ENCODE measurements at regions not wholly inside any gene's neighbourhood (a gene's known extent, or its start where the extent isn't known, plus 50 kb on each side); places are given as distances from the start of the nearest gene placed in this dataset.

DNA sequence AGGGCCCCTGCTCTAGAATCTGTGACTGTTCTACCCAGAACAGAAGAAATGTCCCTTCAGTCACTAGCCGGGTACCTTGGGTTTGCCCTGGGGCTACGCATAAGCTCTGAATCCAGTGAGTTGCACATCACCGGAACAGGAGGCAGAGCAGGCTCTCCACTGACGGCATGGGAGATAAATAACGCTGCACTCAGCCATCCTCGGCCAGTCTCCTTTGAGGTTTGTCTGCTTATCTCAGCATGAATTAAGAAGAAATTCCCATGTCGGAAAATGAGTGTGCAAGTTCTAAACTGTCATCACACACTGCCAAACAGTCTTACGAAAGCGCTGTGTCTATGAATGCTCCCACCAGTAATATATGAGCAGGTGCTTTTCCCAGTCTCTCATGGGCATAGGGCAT is 90.8 kb downstream of the FAM50B start:
- no peak for DNase-seq
- Mint-ChIP-seq H3K9me3 (no peaks in the 10 kb centered on the region), H3K4me1 (no peaks in the 10 kb centered on the region), H3K4me3 (no peak overlapping the region), H3K27me3 (ENCODE audit: insufficient read depth) (peaks cover 3% of the 10 kb centered on the region), H3K27ac (no peak overlapping the region), H3K36me3 (ENCODE audit: low read depth) (no peaks in the 10 kb centered on the region)
- Histone ChIP-seq H3K9me3 (ENCODE audit: control insufficient read depth, low read length) (no peaks in the 10 kb centered on the region), H3K4me3 (ENCODE audit: low read length) (no peak overlapping the region), H3K4me1 (ENCODE audit: control insufficient read depth, insufficient read depth, low read length) (no peaks in the 10 kb centered on the region), H3K9ac (ENCODE audit: extremely low read depth, low read length, poor library complexity, severe bottlenecking) (no peak overlapping the region), H3K27ac (ENCODE audit: low read depth, low read length) (no peak overlapping the region), H3K27me3 (ENCODE audit: control insufficient read depth, insufficient read depth, low read length, poor library complexity, severe bottlenecking) (no peaks in the 10 kb centered on the region), H3K36me3 (ENCODE audit: control insufficient read depth, insufficient read depth, low read length) (no peaks in the 10 kb centered on the region)
- WGBS, 2 experiments (ENCODE audit: insufficient coverage in 1 of 2, insufficient read length in 1 of 2) = 89 to 91% methylated on average over 8 to 9 of the region's 9 CpGs
- TF ChIP-seq CTCF (conservative IDR thresholded peaks at IDR 0.05) = no peak

GRCh38 chr6:3940703-3941102 is 91.5 kb downstream of the FAM50B start:
- no peaks in the 10 kb centered on the region for H3K4me1 ChIP-seq (ENCODE audit: control insufficient read depth, insufficient read depth, low read length)
- no peak overlapping the region for H3K4me3 Mint-ChIP-seq
- H3K9me3 ChIP-seq (ENCODE audit: control insufficient read depth, low read length) = no peaks in the 10 kb centered on the region
- H3K27ac Mint-ChIP-seq = no peak overlapping the region
- H3K4me1 Mint-ChIP-seq = no peaks in the 10 kb centered on the region
- H3K27me3 ChIP-seq (ENCODE audit: control insufficient read depth, insufficient read depth, low read length, poor library complexity, severe bottlenecking) = no peaks in the 10 kb centered on the region
- WGBS, 2 experiments (ENCODE audit: insufficient coverage in 1 of 2, insufficient read length in 1 of 2) = 90 to 93% methylated on average over 3 to 5 of the region's 5 CpGs
- no peak overlapping the region for H3K9ac ChIP-seq (ENCODE audit: extremely low read depth, low read length, poor library complexity, severe bottlenecking)
- H3K4me3 ChIP-seq (ENCODE audit: low read length) = no peak overlapping the region
- peaks cover 3% of the 10 kb centered on the region for H3K27me3 Mint-ChIP-seq (ENCODE audit: insufficient read depth)
- no peaks in the 10 kb centered on the region for H3K36me3 Mint-ChIP-seq (ENCODE audit: low read depth)
- no peak overlapping the region for H3K27ac ChIP-seq (ENCODE audit: low read depth, low read length)
- no peaks in the 10 kb centered on the region for H3K36me3 ChIP-seq (ENCODE audit: control insufficient read depth, insufficient read depth, low read length)
- DNase-seq = no peak
- TF ChIP-seq CTCF (conservative IDR thresholded peaks at IDR 0.05) = no peak
- no peaks in the 10 kb centered on the region for H3K9me3 Mint-ChIP-seq

DNA sequence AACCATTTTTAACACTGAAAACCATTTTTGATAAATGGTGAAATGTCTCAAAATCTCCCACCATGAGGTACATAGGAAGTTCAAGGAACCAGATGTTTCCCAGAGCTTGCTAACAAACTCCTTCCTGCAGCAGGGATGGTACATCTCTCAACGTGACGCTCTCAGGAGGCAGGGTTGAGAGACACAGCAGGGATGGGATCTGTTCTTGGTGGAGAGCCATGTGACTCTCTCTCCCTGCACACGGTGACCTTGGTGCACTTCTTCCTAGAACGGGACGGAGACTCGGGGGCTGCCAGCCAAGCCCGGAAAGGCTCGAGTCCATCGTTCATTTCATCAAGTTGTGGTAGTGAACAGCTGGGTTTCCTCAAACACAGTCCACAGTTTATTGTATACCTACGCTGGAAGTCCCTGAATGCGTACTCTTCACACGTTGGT is 94.2 kb downstream of the FAM50B start:
- H3K4me1 Mint-ChIP-seq = no peaks in the 10 kb centered on the region
- WGBS, 2 experiments (ENCODE audit: insufficient coverage in 1 of 2, insufficient read length in 1 of 2) = 91 to 93% methylated on average over 11 to 12 of the region's 12 CpGs
- H3K27me3 Mint-ChIP-seq (ENCODE audit: insufficient read depth) = peaks cover 3% of the 10 kb centered on the region
- no peak overlapping the region for H3K4me3 ChIP-seq (ENCODE audit: low read length)
- no peak overlapping the region for H3K27ac Mint-ChIP-seq
- no peaks in the 10 kb centered on the region for H3K9me3 Mint-ChIP-seq
- TF ChIP-seq CTCF (conservative IDR thresholded peaks at IDR 0.05) = no peak
- H3K9ac ChIP-seq (ENCODE audit: extremely low read depth, low read length, poor library complexity, severe bottlenecking) = no peak overlapping the region
- H3K36me3 Mint-ChIP-seq (ENCODE audit: low read depth) = no peaks in the 10 kb centered on the region
- H3K9me3 ChIP-seq (ENCODE audit: control insufficient read depth, low read length) = no peaks in the 10 kb centered on the region
- no peaks in the 10 kb centered on the region for H3K4me1 ChIP-seq (ENCODE audit: control insufficient read depth, insufficient read depth, low read length)
- H3K4me3 Mint-ChIP-seq = no peak overlapping the region
- H3K27ac ChIP-seq (ENCODE audit: low read depth, low read length) = no peak overlapping the region
- no peaks in the 10 kb centered on the region for H3K36me3 ChIP-seq (ENCODE audit: control insufficient read depth, insufficient read depth, low read length)
- no peak for DNase-seq
- no peaks in the 10 kb centered on the region for H3K27me3 ChIP-seq (ENCODE audit: control insufficient read depth, insufficient read depth, low read length, poor library complexity, severe bottlenecking)
